ENCODE measurements at regions not wholly inside any gene's neighbourhood (a gene's known extent, or its start where the extent isn't known, plus 50 kb on each side); places are given as distances from the start of the nearest gene placed in this dataset.

- RAD21 ChIA-PET (ENCODE audit: low non-redundant PET in 1 of 2, low total read pairs in 2 of 2, uncharacterized antibody in 2 of 2, unreplicated experiment in 2 of 2): no interaction called here
- TF ChIP-seq JUND (IDR thresholded peaks at IDR 0.05) (no peak), SP1 (IDR thresholded peaks at IDR 0.05; ENCODE audit: low read depth) (no peak), POLR2A (IDR thresholded peaks at IDR 0.05; ENCODE audit: borderline replicate concordance, extremely low read depth, insufficient read depth, insufficient read length) (no peak)
- TF ChIP-seq, protein P1, sequence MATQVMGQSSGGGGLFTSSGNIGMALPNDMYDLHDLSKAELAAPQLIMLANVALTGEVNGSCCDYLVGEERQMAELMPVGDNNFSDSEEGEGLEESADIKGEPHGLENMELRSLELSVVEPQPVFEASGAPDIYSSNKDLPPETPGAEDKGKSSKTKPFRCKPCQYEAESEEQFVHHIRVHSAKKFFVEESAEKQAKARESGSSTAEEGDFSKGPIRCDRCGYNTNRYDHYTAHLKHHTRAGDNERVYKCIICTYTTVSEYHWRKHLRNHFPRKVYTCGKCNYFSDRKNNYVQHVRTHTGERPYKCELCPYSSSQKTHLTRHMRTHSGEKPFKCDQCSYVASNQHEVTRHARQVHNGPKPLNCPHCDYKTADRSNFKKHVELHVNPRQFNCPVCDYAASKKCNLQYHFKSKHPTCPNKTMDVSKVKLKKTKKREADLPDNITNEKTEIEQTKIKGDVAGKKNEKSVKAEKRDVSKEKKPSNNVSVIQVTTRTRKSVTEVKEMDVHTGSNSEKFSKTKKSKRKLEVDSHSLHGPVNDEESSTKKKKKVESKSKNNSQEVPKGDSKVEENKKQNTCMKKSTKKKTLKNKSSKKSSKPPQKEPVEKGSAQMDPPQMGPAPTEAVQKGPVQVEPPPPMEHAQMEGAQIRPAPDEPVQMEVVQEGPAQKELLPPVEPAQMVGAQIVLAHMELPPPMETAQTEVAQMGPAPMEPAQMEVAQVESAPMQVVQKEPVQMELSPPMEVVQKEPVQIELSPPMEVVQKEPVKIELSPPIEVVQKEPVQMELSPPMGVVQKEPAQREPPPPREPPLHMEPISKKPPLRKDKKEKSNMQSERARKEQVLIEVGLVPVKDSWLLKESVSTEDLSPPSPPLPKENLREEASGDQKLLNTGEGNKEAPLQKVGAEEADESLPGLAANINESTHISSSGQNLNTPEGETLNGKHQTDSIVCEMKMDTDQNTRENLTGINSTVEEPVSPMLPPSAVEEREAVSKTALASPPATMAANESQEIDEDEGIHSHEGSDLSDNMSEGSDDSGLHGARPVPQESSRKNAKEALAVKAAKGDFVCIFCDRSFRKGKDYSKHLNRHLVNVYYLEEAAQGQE (IDR thresholded peaks at IDR 0.05; ENCODE audit: low read depth): no peak
- Histone ChIP-seq H3K9ac (ENCODE audit: low read length) (no peak overlapping the region), H3K27ac (ENCODE audit: low read depth, low read length) (no peak overlapping the region), H3K27me3 (ENCODE audit: insufficient read depth, low read length) (no peaks in the 10 kb centered on the region), H3K4me1 (ENCODE audit: control insufficient read depth in 1 of 2, insufficient read depth in 2 of 2, low read length in 2 of 2) (no peaks in the 10 kb centered on the region), H4K20me1 (ENCODE audit: insufficient read depth) (no peaks in the 10 kb centered on the region), H2AFZ (ENCODE audit: low read depth, low read length, poor library complexity, severe bottlenecking) (no peak overlapping the region), H3K36me3 (ENCODE audit: control insufficient read depth in 1 of 2, insufficient read depth in 2 of 2, low read length in 2 of 2) (no peaks in the 10 kb centered on the region), H3K9me3 (ENCODE audit: control insufficient read depth in 1 of 2, insufficient read depth in 1 of 2, low read depth in 1 of 2, low read length in 2 of 2) (no peaks in the 10 kb centered on the region), H3K4me3 (replicated peaks in 1 of 2; ENCODE audit: low read depth in 1 of 2, low read length in 2 of 2) (no peak overlapping the region), H3K9me2 (ENCODE audit: insufficient read depth) (no peaks in the 10 kb centered on the region), H3K79me2 (ENCODE audit: insufficient read depth, low read length) (no peaks in the 10 kb centered on the region), H3K4me2 (ENCODE audit: low read length) (no peak overlapping the region)
- intact Hi-C loops (cut with micrococcal nuclease): no loop called here
- DNase-seq (ENCODE audit: low read depth, low spot score) (no peak), ATAC-seq (no peak)
- POLR2A ChIA-PET: no interaction called here
- CTCF ChIA-PET: no interaction called here
- BruUV-seq (replicated peaks): no TSS peak
Measured at GRCh38 chr5:169421677-169422076, 120.7 kb upstream of the SLIT3 start.

DNA sequence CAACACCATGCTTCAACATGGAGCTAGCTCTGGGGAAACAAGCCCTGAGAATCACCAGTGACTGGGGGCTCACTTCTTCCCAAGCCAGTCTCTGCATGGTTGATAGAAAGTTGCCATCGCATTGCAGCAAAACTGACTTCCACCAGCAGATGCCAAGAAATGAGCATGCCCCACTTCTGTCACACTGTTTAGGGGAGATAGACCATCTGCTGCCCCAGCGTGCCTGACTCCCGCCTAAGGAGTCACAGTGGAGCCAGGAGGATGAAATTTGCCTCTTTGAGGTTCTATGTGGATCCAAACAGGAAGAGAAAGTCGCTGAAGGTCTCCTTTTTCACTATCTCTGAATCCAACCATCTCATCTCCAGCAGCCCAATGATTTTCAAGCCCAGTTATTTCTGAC lies 116.7 kb upstream of the SLIT3 start:
- no peak overlapping the region for H2AFZ ChIP-seq (ENCODE audit: low read depth, low read length, poor library complexity, severe bottlenecking)
- TF ChIP-seq POLR2AphosphoS5 (IDR thresholded peaks at IDR 0.05; ENCODE audit: low read depth, low read length) (no peak), TCF7L2 (IDR thresholded peaks at IDR 0.05; ENCODE audit: borderline replicate concordance, extremely low read depth, insufficient read depth, insufficient read length) (no peak), SIN3A (IDR thresholded peaks at IDR 0.05; ENCODE audit: low read depth) (no peak), EZH2phosphoT487 (IDR thresholded peaks at IDR 0.05; ENCODE audit: borderline replicate concordance) (no peak), JUND (IDR thresholded peaks at IDR 0.05) (no peak), CBX3 (IDR thresholded peaks at IDR 0.05; ENCODE audit: low read depth) (no peak), EZH2 (IDR thresholded peaks at IDR 0.05) (no peak), ATF3 (IDR thresholded peaks at IDR 0.05) (no peak), SP1 (IDR thresholded peaks at IDR 0.05; ENCODE audit: low read depth) (no peak), CTCF (IDR thresholded peaks at IDR 0.05 in 2 of 3, conservative IDR thresholded peaks at IDR 0.05 in 1 of 3; ENCODE audit: borderline replicate concordance in 1 of 3, insufficient read depth in 1 of 3, low read depth in 2 of 3, low read length in 2 of 3) (no peak), FOSL1 (IDR thresholded peaks at IDR 0.05; ENCODE audit: low read depth) (no peak), ELF1 (IDR thresholded peaks at IDR 0.05; ENCODE audit: borderline replicate concordance, low read depth) (no peak), ZFX (IDR thresholded peaks at IDR 0.05) (no peak), EGR1 (IDR thresholded peaks at IDR 0.05; ENCODE audit: low read depth) (no peak), SRF (IDR thresholded peaks at IDR 0.05; ENCODE audit: low read depth) (no peak), ZNF274 (IDR thresholded peaks at IDR 0.05; ENCODE audit: low read depth, low read length) (no peak)
- intact Hi-C loops (cut with micrococcal nuclease): no loop called here
- ATAC-seq (no peak), DNase-seq (ENCODE audit: low read depth, low spot score) (no peak)
- H3K9me3 ChIP-seq (ENCODE audit: control insufficient read depth in 1 of 2, insufficient read depth in 1 of 2, low read depth in 1 of 2, low read length in 2 of 2): no peaks in the 10 kb centered on the region
- H3K27ac ChIP-seq (ENCODE audit: low read depth, low read length): no peak overlapping the region
- no peaks in the 10 kb centered on the region for H3K79me2 ChIP-seq (ENCODE audit: insufficient read depth, low read length)
- no peak overlapping the region for H3K9ac ChIP-seq (ENCODE audit: low read length)
- POLR2A ChIA-PET: no interaction called here
- CTCF ChIA-PET: no interaction called here
- no peaks in the 10 kb centered on the region for H3K36me3 ChIP-seq (ENCODE audit: control insufficient read depth in 1 of 2, insufficient read depth in 2 of 2, low read length in 2 of 2)
- no peaks in the 10 kb centered on the region for H4K20me1 ChIP-seq (ENCODE audit: insufficient read depth)
- H3K4me3 ChIP-seq (replicated peaks in 1 of 2; ENCODE audit: low read depth in 1 of 2, low read length in 2 of 2): no peak overlapping the region
- BruUV-seq (replicated peaks): no TSS peak
- no peaks in the 10 kb centered on the region for H3K9me2 ChIP-seq (ENCODE audit: insufficient read depth)
- RAD21 ChIA-PET (ENCODE audit: low non-redundant PET in 1 of 2, low total read pairs in 2 of 2, uncharacterized antibody in 2 of 2, unreplicated experiment in 2 of 2): no interaction called here
- no peak overlapping the region for H3K4me2 ChIP-seq (ENCODE audit: low read length)
- peaks cover 3% of the 10 kb centered on the region; the same call in 1 of the 2 replicates for H3K27me3 ChIP-seq (ENCODE audit: insufficient read depth, low read length)
- H3K4me1 ChIP-seq (ENCODE audit: control insufficient read depth in 1 of 2, insufficient read depth in 2 of 2, low read length in 2 of 2): no peaks in the 10 kb centered on the region

Data from HCT116 (cell line).